HEK293 (cell line): ENCODE measurements at regions not wholly inside any gene's neighbourhood (a gene's known extent, or its start where the extent isn't known, plus 50 kb on each side); places are given as distances from the start of the nearest gene placed in this dataset.

Source experiments
- BCL11A ChIP-seq: fragments of 450-650 bp; formaldehyde crosslinking; IDR thresholded peaks from 2 replicates; pipeline ENCODE4 v1.5.1; 2016; ENCODE audit warnings: low read depth, missing biosample characterization, missing genetic modification characterization
- ZNF311 ChIP-seq: fragments of 450-650 bp; formaldehyde crosslinking; IDR thresholded peaks from 2 replicates; pipeline ENCODE4 v1.5.1; 2017; ENCODE audit warnings: missing biosample characterization, missing genetic modification characterization, borderline replicate concordance
- ZNF548 ChIP-seq: fragments of 450-650 bp; formaldehyde crosslinking; IDR thresholded peaks from 2 replicates; pipeline ENCODE4 v1.5.1; 2016; ENCODE audit warnings: missing biosample characterization, missing genetic modification characterization
- ZNF600 ChIP-seq: fragments of 450-650 bp; formaldehyde crosslinking; IDR thresholded peaks from 2 replicates; pipeline ENCODE4 v1.5.1; 2016; ENCODE audit warnings: missing biosample characterization, missing genetic modification characterization
- ZNF621 ChIP-seq: fragments of 450-650 bp; formaldehyde crosslinking; IDR thresholded peaks from 2 replicates; pipeline ENCODE4 v1.5.1; 2017; ENCODE audit warnings: missing biosample characterization, missing genetic modification characterization
- ZNF785 ChIP-seq: fragments of 450-650 bp; formaldehyde crosslinking; IDR thresholded peaks from 2 replicates; pipeline ENCODE4 v1.5.1; 2016; ENCODE audit warnings: missing biosample characterization, missing genetic modification characterization
- TF ChIP-seq, protein P1 (sequence below): fragments of 450-650 bp; formaldehyde crosslinking; IDR thresholded peaks from 2 replicates; pipeline ENCODE4 v1.5.1; 2016; ENCODE audit warnings: missing biosample characterization, missing genetic modification characterization

DNA sequence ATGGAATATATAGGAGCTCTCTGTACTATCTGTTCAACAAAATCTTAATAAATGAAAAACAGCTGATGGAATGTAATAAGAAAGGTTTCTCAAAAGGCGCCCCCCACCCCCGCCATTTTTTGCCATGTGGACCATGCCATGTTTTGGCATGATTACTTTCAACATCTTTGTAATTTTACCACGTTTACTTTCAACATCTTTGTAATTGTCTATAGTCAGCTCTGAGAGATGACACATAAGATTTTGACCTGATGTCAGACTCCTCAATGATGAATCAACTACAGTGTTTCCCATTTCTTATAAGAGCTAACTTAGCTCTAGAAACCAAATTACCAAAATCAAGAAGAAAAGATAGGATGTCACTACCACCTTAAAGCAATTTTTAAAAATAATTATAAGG lies 144.9 kb upstream of the AHR start:
- TF ChIP-seq BCL11A (no peak), ZNF785 (no peak), ZNF311 (tag by site-specific recombination) (no peak), ZNF621 (no peak), ZNF600 (tag by site-specific recombination) (no peak), ZNF548 (tag by site-specific recombination) (no peak)
- TF ChIP-seq, protein P1, sequence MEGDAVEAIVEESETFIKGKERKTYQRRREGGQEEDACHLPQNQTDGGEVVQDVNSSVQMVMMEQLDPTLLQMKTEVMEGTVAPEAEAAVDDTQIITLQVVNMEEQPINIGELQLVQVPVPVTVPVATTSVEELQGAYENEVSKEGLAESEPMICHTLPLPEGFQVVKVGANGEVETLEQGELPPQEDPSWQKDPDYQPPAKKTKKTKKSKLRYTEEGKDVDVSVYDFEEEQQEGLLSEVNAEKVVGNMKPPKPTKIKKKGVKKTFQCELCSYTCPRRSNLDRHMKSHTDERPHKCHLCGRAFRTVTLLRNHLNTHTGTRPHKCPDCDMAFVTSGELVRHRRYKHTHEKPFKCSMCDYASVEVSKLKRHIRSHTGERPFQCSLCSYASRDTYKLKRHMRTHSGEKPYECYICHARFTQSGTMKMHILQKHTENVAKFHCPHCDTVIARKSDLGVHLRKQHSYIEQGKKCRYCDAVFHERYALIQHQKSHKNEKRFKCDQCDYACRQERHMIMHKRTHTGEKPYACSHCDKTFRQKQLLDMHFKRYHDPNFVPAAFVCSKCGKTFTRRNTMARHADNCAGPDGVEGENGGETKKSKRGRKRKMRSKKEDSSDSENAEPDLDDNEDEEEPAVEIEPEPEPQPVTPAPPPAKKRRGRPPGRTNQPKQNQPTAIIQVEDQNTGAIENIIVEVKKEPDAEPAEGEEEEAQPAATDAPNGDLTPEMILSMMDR (tag by site-specific recombination) = no peak
